ENCODE measurements at regions not wholly inside any gene's neighbourhood (a gene's known extent, or its start where the extent isn't known, plus 50 kb on each side); places are given as distances from the start of the nearest gene placed in this dataset.

DNA sequence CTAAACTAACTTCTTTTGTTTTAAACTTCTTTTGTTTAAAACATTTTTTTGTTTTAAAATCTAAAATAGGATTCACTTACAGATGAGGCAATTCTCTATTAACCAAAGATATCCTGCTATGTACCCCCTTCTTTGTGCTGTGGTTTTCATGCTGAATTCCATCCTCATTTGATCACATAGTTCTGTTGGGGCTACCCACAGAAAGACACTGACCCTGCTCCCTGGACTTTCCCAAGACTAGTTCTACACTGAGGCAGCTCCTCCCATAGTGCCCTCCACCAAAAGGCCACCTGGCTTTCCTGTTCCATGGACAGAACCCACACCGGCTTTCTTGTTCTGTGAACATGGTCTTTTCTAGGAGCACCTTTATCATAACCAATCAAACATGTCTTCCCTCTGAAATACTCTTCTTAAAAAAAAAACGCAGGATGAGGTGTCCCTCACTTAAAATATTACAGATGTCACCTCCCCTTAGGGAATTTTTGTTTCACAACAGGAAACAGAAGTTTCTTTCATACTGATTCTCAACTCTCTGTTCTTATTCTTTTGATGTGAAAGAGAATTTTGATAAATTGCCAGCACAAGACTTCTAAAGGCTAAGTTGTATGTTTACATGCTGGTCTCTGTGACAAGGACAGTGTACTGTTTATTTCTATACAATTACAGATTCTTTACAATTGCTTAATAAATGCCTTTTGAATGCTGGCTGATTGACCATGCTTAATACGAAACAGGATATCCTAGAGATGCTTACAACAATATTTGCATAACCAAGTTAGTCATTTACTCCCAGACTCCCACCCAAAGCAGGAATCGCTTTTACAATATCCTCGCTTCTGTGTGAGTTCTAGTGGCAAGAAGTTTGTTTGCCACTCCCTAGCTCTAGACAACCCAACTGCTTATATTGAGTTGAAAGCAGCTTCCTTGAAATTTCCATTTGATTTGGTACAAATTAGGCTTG, 300.4 kb downstream of the DTWD2 start:
- no peak for DNase-seq

GRCh38 chr5:118687100-118687499, 301.2 kb downstream of the DTWD2 start:
- DNase-seq, result no peak

- no peak for DNase-seq
These were observed 306.7 kb downstream of the DTWD2 start for GRCh38 chr5:118681655-118682054.

DNA sequence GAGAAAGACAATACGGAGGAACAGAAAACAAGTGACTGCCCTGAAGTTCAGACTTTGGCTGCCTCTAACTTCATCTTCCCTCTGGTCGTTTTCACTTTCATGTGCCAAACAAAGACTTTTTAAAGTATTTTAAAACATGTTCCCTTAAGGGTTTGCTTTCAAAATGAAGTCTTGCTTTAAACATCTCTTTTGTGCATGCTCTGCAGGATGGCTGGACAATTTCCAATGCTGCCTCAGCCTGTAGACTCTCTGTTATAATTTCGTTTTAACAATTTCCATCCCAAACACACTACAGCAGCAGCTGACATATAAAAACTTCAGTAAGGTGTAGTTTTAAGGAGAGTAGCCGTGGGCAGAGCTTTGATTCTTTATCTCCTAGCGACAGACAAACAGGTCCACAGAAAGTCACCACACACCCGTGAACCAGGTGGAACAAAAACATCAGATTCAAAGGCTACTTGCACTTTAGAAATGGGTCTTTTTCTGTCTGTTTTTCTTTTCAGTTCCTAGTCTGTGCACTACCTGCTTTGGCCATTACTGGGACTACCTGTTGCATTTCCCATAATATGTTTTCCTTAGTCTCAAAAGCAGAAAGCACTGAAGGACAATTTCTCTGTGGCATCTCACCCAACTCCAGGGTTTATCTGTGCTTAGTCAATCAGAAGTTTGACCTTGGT, 308.9 kb downstream of the DTWD2 start:
- DNase-seq, result no peak

DNA sequence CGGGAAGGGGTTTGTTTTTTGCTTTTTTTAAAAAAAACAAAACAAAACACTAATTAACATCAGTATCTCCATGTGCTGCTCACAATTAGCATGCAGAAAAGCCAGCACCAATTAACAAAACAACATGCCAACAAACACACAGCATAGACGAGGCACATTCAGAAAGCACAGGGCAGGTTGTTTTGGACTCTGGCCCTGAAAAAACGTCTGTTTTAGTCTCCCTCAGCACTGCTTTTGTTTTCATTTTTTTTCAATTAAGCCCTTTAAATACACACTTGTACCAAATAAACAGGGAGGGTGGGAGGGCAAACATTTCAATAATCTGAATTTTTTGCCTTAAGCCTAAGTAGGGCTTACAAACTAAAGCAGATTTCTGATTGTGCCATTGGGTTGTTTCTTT, 309.6 kb downstream of the DTWD2 start:
- DNase-seq, result no peak

GRCh38 chr5:118675247-118675646, 313.1 kb downstream of the DTWD2 start:
- no peak for DNase-seq

GRCh38 chr5:118657576-118657975, 330.8 kb downstream of the DTWD2 start:
- no peak for DNase-seq

DNA sequence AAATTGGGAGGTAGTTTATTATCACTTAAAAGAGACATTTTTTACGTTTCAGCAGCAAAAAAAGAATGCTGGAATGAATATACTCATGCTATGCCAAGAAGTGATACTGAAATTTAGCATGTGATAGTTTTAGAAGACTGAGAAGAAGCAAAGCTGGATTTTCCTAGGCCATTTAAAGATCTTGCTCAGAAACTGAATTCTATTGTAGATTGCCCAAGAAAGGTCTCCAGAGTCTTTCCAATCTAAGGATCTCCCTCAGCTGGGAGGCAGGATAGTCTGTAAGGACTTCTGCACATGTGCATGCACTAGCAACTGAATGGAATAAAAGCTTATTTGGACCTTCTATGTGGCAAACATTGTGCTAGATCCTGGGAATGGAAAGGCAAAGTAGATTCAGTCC, 334.5 kb downstream of the DTWD2 start:
- no peak for DNase-seq

DNA sequence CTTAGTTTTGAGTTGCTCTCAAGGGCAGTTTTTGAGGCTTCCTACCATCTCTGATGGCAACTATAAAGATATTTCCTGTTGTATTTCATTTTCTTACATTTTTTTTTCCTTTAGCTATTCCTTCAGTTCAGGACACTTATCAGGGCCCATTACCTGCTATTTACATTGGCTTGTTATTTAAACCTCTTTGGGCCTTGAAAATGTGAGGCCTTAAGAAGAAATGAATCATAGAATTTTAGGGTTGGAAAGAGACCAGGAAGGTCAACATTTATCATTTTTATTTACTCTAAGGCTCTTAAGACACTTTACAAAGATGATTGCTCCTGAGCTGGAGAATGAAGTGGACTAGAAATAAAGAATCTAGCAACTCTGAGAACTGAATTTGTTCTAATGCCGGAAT, 335.2 kb downstream of the DTWD2 start:
- DNase-seq, result no peak

DNA sequence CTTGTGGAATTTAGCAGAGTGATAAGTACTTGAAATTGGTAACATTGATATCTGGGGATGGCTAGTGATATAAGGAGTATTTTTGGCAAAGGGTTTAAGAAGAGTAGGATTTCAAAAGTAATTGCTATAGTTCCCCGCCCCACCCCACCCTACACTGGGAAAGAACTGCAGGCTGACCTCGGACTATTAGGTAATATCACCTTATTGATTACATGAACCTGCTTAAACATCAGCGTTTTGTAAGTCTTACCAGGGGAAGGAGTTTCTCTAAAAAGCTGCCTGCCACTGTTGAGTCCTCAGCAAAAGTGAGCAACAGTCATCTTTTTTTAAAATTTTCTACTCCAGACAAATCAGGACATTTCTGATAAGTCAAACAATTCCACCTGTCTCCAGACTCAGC, 337.3 kb downstream of the DTWD2 start:
- DNase-seq, result no peak

GRCh38 chr5:118647587-118647986, 340.8 kb downstream of the DTWD2 start:
- DNase-seq, result no peak

- no peak for DNase-seq
These were observed 341.4 kb downstream of the DTWD2 start for GRCh38 chr5:118646917-118647316.

- DNase-seq, result no peak
These were observed 350.2 kb downstream of the DTWD2 start for GRCh38 chr5:118637947-118638670.

DNA sequence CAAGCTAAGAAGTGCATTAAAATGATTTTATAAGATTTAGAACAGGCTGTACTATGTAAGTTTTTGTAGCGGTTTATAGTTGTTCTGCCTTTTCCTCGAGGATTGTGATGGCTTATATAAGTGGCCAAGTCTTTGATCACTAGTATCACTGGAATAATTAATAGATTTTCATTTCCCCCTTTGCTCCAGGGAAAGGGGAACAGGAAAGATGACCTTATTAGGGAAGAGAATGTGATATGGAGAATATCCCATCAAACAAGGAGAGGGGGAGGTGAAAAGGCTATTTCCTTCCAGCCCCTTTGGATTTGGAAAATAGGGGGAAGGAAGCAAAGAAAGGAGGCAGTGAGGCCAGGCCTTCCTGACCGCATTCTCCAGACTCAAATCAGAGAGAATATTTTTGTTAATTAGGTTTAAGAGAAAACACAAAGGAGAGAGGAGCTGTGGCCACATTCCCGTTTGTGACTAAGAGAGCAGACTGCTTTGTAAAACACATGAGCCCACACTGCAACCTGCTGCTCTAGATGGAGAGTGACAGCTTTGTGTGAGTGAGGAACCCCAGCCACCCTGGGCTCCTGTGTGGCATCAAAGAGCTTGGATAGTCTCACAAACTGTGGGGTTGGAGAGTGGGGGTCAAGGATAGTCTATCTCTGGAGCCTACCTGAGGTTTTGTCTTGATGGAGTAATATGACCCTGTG, 359.5 kb downstream of the DTWD2 start:
- DNase-seq, result no peak

DNA sequence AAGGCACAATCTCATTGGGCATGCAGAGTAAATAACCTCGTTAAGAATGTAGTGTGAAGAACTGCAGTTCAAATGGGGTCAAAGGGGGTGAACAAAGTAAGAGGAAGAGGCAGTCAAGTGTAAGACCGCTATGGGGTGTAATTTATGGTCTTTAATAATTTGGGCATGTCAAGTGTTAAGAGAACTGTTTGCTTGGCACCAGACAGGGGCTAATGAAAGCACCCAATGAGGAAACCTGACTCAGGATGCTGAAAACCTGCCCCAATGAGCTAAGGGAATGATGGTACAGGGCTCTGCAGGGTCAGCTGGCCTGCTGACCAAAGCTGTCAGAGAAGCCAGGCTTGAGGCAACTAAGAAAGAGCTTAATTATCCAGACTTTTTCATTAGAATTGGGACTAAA, 368.1 kb downstream of the DTWD2 start:
- no peak for DNase-seq

DNA sequence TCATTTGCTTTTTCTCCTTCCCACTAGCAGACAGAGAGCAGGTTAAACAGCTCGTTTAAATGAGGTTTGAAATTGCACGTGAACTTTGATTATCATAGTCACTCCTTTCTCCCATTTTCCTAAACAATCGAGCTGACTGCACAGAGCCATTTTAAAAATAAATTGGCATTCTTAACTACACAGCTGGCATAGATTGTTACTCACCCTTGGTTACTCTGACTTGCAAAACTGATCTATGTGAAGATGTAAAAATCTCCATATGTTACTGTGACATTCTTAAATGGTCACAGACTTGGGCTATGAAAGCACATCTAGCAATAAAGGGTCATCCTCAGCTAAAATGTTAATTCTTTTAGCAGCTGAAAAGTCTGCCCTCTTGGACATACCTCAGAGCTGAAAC, 368.5 kb downstream of the DTWD2 start:
- DNase-seq, result no peak

DNA sequence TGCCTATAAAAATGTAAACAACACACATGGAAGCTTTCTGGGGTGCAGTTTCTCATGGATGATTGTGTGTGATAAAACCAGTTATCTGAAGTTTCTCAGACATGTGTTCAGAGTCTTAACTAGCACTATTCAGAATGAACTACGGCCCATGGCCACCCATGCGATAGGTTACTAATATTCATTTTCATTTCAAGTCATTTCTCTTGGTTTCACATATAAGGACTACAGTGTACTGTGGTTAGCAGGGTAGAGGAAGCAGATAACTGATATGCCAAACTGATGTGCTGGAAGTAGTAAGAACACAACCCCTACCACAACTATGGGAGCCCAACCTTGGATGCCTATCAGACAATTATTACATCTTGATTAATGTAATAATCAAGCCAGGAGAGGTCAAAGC, 372.1 kb downstream of the DTWD2 start:
- no peak for DNase-seq

GRCh38 chr5:118614731-118615456, 373.5 kb downstream of the DTWD2 start:
- no peak for DNase-seq

DNA sequence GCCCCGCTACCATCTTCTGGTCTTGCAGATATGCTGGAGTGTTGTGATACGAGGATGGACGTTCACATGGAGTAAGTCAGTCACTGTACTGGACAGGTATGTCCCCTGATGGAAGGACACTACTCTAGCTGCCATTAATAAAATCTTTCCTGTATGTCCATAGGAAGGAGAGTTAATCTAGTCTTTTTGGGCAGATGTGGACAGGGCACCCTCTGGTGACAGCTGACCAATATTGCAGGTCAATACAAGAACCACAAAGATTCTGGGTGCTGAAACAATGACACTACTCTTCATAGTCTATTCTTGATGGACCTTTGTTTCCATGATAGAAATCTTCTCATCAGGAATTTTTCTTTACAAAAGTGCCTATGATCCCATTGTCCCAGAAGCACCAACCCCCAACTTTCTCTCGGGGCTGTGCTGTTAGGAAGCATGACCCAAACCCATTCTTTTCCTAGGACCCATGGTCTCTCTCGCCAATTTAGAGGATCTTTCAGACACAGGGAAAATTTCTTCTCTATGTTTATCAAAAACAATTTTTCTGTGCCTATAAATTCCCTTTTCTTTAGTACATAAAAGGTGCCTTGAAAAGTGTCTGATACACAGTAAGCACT, 376.9 kb downstream of the DTWD2 start:
- no peak for DNase-seq

- DNase-seq, result no peak
These were observed 381.4 kb downstream of the DTWD2 start for GRCh38 chr5:118606940-118607339.

DNA sequence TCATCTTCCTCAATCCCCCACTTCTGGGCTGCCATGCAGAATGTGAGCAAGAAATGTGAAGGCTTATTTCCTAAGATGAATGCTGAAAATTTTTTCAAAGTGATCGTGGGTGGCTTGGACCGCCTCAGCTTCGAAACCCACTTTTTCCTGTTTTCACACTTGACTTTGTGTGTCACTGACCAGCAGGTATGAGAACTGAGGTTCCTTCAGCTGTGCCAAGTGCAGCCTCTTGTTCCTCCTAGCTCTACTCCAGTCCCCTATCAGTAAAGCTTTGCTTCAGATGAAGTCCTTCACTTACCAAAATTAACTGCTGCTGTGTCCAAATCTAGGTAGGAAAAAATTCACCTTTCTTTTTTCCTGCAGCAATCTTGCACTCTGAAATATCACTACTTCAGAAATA, 382.6 kb downstream of the DTWD2 start:
- no peak for DNase-seq

- DNase-seq, result no peak
These were observed 384.2 kb downstream of the DTWD2 start for GRCh38 chr5:118604106-118604505.

Data from stimulated activated CD4-positive, alpha-beta T cell treated with anti-CD3 and anti-CD28 coated beads, Interleukin-4, amount 100 ng/mL, for 4 hours (primary cell).